HEK293T (cell line): ENCODE measurements at regions not wholly inside any gene's neighbourhood (a gene's known extent, or its start where the extent isn't known, plus 50 kb on each side); places are given as distances from the start of the nearest gene placed in this dataset.

Source experiments
- CTCF ChIA-PET: fragments of 350-600 bp; formaldehyde crosslinking; extraction: SDS; loops from one replicate; lab custom pipeline; 2021; ENCODE audit warnings: antibody characterized with exemption, inconsistent platforms; lab: Yijun Ruan, JAX
- POLR2A ChIA-PET: fragments of 350-600 bp; formaldehyde crosslinking; extraction: SDS; loops from one replicate; lab custom pipeline; 2020; ENCODE audit warnings: antibody characterized with exemption, inconsistent platforms; lab: Yijun Ruan, JAX
- DNase-seq: peaks from one replicate; pipeline ENCODE4 v3.0.0; 2012; ENCODE audit warnings: mixed read lengths; ENCODE audit errors: extremely low spot score
- ARNT ChIP-seq: fragments of 450-650 bp; IDR thresholded peaks from 2 replicates; pipeline ENCODE4 v1.6.1; 2017; ENCODE audit warnings: mild to moderate bottlenecking
- BHLHE40 ChIP-seq: fragments of 450-650 bp; IDR thresholded peaks from 2 replicates; pipeline ENCODE4 v1.6.1; 2016; ENCODE audit warnings: mild to moderate bottlenecking, moderate library complexity, borderline replicate concordance
- CTBP1 ChIP-seq: fragments of 450-650 bp; IDR thresholded peaks from 2 replicates; pipeline ENCODE4 v1.6.1; 2016; ENCODE audit warnings: borderline replicate concordance
- ELF4 ChIP-seq: fragments of 450-650 bp; IDR thresholded peaks from 2 replicates; pipeline ENCODE4 v1.6.1; 2017; ENCODE audit warnings: antibody characterized with exemption
- FOXA1 ChIP-seq: fragments of 450-650 bp; IDR thresholded peaks from 2 replicates; pipeline ENCODE4 v1.6.1; 2016; ENCODE audit warnings: mild to moderate bottlenecking
- FOXK2 ChIP-seq: fragments of 450-650 bp; IDR thresholded peaks from 2 replicates; pipeline ENCODE4 v1.6.1; 2016; ENCODE audit warnings: mild to moderate bottlenecking
- FOXM1 ChIP-seq: fragments of 450-650 bp; IDR thresholded peaks from 2 replicates; pipeline ENCODE4 v1.6.1; 2017; ENCODE audit warnings: mild to moderate bottlenecking, borderline replicate concordance
- HDGF ChIP-seq: fragments of 450-650 bp; IDR thresholded peaks from 2 replicates; pipeline ENCODE4 v1.6.1; 2017; ENCODE audit warnings: antibody characterized with exemption, borderline replicate concordance
- L3MBTL2 ChIP-seq: fragments of 450-650 bp; conservative IDR thresholded peaks from 2 replicates; pipeline ENCODE4 v1.6.1; 2016; ENCODE audit warnings: mild to moderate bottlenecking
- LEF1 ChIP-seq: fragments of 450-650 bp; IDR thresholded peaks from 2 replicates; pipeline ENCODE4 v1.6.1; 2017; ENCODE audit warnings: mild to moderate bottlenecking, borderline replicate concordance
- NFRKB ChIP-seq: fragments of 450-650 bp; IDR thresholded peaks from 2 replicates; pipeline ENCODE4 v1.6.1; 2016; ENCODE audit warnings: mild to moderate bottlenecking, moderate library complexity
- PKNOX1 ChIP-seq: fragments of 450-650 bp; IDR thresholded peaks from 2 replicates; pipeline ENCODE4 v1.6.1; 2016
- SP1 ChIP-seq: fragments of 450-650 bp; IDR thresholded peaks from 2 replicates; pipeline ENCODE4 v1.6.1; 2017
- SUZ12 ChIP-seq: fragments of 450-650 bp; IDR thresholded peaks from 2 replicates; pipeline ENCODE4 v1.6.1; 2016; ENCODE audit warnings: mild to moderate bottlenecking
- TARDBP ChIP-seq: fragments of 450-650 bp; IDR thresholded peaks from 2 replicates; pipeline ENCODE4 v1.6.1; 2016
- ZNF384 ChIP-seq: fragments of 450-650 bp; IDR thresholded peaks from 2 replicates; pipeline ENCODE4 v1.6.1; 2016

- no peak for DNase-seq
- TF ChIP-seq SUZ12 (no peak), HDGF (no peak), TARDBP (no peak), ZNF384 (no peak), ARNT (no peak), NFRKB (no peak), L3MBTL2 (no peak), PKNOX1 (no peak), BHLHE40 (no peak), FOXK2 (no peak), FOXA1 (no peak), LEF1 (no peak), FOXM1 (no peak), SP1 (no peak), ELF4 (no peak), CTBP1 (no peak)
- ChIA-PET POLR2A (no interaction called here), CTCF (no interaction called here)
These were observed 659.9 kb downstream of the USP25 start for GRCh38 chr21:16389643-16390042.

DNA sequence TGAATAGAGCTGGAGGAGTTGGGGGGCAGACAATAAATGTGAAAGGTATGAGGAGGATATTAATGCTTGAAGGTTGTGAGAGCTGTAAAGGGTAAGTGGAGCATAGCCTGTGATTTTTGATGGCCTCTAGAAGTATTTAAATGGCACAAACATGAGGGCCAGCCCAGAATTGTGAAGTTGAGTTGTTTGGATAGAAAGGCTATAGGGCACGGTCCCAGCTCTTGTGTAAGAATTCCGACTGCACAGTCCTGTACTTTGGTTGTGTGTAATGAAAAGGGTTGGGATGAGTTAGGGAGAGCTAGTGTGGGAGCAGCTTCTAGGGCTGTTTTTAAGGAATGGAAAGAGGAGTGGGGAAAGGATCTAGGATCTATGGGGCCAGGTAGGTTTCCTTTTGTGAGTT is 665.5 kb downstream of the USP25 start:
- ChIA-PET CTCF (no interaction called here), POLR2A (no interaction called here)

GRCh38 chr21:16402752-16403151 is 673.0 kb downstream of the USP25 start:
- ChIA-PET CTCF (no interaction called here), POLR2A (no interaction called here)
- DNase-seq = no peak
- TF ChIP-seq ARNT (no peak), TARDBP (no peak), FOXK2 (no peak), ZNF384 (no peak), HDGF (no peak), SUZ12 (no peak), PKNOX1 (no peak), FOXA1 (no peak), LEF1 (no peak), L3MBTL2 (no peak), BHLHE40 (no peak), ELF4 (no peak), NFRKB (no peak), CTBP1 (no peak)

More for the DNA sequence above, 665.5 kb downstream of the USP25 start:
- DNase-seq = no peak
- TF ChIP-seq BHLHE40 (no peak), NFRKB (no peak), PKNOX1 (no peak), L3MBTL2 (no peak), ARNT (no peak), TARDBP (no peak), CTBP1 (no peak), HDGF (no peak), FOXM1 (no peak), SUZ12 (no peak), FOXK2 (no peak), ZNF384 (no peak), ELF4 (no peak), FOXA1 (no peak)

DNA sequence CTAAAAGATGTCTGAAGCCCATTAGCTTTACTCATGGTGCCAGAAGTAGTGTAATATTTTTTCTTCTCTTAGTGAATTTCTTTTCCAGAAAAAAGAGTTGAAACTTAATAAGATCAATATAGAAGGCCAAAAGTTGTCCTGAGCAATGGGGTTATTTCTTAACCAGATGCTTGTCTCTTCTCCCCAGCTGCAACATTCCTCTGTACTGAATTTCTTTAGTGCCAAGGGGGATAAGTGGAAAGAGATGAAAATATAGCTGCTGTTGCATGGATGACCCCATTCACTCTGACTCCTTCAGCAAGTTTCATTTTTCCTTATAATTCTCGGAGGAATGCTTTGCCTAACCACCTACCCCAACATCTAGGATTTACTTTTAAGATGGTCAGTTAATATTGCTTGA is 675.0 kb downstream of the USP25 start:
- ChIA-PET POLR2A (interaction anchor here (1.1 kb wide), 1 partner anchor 42 kb away, joined by 3 read pairs; no protein-coding TSS in a partner anchor), CTCF (no interaction called here)
- no peak for DNase-seq
- no peak for TF ChIP-seq SP1
- TF ChIP-seq L3MBTL2 = no peak
- no peak for TF ChIP-seq ZNF384
- TF ChIP-seq BHLHE40 = no peak
- no peak for TF ChIP-seq LEF1
- no peak for TF ChIP-seq HDGF
- no peak for TF ChIP-seq FOXK2
- no peak for TF ChIP-seq FOXM1
- TF ChIP-seq TARDBP = no peak
- no peak for TF ChIP-seq ARNT
- TF ChIP-seq PKNOX1 = no peak
- no peak for TF ChIP-seq ELF4
- no peak for TF ChIP-seq FOXA1

GRCh38 chr21:16406355-16406754 is 676.6 kb downstream of the USP25 start:
- DNase-seq = no peak
- TF ChIP-seq SP1 (no peak), LEF1 (no peak), SUZ12 (no peak), NFRKB (no peak), ZNF384 (no peak), L3MBTL2 (no peak), ELF4 (no peak), HDGF (no peak), FOXA1 (no peak), TARDBP (no peak), FOXM1 (no peak), PKNOX1 (no peak), ARNT (no peak), CTBP1 (no peak), BHLHE40 (no peak)
- ChIA-PET POLR2A (no interaction called here), CTCF (no interaction called here)
